ENCODE measurements at regions not wholly inside any gene's neighbourhood (a gene's known extent, or its start where the extent isn't known, plus 50 kb on each side); places are given as distances from the start of the nearest gene placed in this dataset.
"Not testable (repeated sequence)": the region's sequence is repeated elsewhere in the genome, so short reads cannot be mapped to it uniquely, and the experiment has no call there.

DNA sequence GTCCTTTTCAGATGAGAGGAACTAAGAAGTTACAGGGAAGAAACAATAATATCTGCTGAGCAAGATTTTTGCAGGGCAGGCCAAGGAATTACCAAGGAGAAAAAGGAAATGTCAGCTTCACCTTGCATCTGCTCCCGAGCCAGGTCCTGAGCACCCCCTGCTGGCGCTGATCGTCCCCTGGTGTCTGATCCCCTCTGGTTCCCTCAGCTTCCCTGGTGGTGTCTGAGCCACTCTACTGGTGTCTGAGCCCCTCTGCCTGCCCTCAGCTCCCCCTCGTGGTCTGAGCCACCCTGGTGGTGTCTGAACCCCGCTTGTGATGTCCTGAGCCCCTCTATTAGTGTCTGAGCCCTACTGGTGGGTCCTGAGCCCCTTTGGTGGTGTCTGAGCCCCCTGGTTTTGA, 485.7 kb downstream of the GOLGA6L6 start:
- not testable (repeated sequence) for DNase-seq

DNA sequence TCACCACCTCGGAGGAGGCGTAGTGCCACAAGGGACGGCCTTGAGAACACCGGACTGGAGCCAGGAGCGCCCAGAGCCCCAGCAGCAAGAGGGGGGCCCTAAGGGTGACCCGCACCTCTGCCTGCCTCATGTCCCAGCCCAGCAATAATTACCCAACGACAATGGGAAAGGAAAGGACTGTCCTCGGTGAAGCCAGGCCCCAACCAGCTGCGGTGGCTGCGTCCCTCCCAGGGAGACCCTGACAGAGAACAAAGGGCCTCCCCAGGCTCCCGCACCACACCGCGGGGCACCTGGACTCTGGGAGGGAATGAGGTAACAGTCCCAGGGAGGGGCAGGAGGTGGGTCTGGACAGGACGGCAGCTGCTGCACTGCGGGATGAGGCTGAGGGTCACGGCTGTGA, 493.4 kb downstream of the GOLGA6L6 start:
- not testable (repeated sequence) for DNase-seq

DNA sequence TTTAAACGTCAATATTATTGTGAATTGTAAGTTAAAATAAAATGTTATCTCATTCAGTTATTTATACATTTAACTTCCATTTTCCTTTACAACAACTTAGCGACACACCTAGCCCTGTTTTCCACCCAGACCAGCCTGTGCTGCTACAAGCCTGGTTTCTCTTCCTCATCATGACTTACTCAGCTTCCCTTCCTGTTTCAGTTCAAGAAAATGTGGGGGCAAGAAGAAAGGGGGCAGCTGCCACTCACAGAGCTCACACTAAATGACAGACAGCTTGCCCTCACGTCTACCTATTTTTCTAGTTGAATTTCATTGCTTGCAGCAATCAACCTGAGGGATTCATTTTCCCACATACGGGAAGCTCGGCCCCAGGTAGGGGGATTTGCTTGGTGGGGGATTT, 496.4 kb downstream of the GOLGA6L6 start:
- not testable (repeated sequence) for DNase-seq

DNA sequence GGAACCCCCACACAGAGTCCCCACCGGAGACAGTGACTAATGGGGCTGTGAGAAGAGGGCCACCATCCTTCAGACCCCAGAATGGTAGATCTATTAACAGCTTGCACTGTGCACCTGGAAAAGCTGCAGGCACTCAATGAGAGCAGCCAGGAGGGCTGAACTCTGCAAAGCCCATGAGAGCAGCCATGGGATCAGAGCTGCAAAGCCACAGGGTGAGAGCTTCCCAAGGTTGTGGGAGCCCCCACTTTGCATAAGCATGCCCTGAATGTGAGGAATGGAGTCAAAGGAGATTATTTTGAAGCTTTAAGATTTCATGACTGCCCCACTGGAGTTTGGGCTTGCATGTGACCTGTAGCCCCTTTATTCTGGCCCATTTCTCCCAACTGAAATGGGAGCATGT, 500.9 kb downstream of the GOLGA6L6 start:
- not testable (repeated sequence) for DNase-seq

DNA sequence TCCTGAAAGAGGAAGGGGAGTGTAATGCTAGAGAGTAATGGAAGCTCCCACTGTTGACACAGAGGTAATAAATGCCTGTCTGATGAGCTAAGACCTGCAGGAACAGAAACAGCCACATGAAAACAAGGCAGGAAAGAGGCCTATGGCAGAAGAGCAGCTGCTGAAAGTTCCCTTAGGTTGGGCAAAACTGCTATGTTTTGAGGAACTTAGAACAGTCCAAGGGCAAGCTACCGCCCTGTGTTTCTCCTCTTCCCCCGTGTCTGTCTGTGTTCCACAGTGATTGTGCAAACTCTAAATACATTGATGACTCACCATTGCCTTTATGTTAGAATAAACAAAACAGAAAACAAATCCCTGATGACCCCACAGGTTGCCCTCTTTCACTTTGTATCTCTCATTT, 516.6 kb downstream of the GOLGA6L6 start:
- not testable (repeated sequence) for DNase-seq

DNA sequence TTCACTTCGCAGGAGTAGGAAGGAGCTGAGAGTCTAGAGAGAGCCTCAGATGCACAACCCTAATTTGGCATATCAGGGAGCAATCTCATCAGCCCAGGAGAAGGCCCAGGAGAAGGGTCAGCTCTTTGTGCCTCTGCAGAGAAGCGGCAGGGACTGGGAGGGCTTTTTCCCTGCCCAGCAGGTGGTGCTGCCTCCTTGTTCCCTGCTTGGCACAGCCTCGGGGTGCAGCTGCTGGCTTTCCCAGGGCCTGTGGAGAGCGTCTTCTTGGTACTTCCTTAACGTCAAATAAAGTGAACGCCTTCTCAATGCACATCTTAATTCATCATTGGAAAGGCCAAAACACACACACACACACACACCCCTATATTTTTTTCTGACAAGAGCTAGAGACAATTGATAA, 519.3 kb downstream of the GOLGA6L6 start:
- DNase-seq = not testable (repeated sequence)

DNA sequence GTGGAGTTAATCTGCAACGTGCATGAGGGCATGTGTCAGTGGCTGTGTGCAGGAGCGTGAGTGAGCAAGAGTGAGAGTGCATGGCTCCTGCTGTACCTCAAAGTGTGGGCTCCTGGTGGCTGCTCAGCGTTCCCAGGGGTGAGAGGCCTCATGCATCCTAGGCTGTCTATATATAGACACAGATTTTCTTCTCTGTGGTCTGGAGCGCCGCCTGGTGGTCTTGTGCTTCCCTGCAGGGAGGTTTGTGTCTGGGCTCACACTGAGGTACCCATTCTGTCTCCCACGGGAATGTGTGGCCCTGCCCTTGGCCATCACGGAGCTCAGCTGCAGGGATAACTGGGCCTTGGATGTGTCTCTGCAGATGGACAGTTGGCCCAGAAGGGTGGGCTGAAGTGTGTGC, 520.2 kb downstream of the GOLGA6L6 start:
- DNase-seq = not testable (repeated sequence)

DNA sequence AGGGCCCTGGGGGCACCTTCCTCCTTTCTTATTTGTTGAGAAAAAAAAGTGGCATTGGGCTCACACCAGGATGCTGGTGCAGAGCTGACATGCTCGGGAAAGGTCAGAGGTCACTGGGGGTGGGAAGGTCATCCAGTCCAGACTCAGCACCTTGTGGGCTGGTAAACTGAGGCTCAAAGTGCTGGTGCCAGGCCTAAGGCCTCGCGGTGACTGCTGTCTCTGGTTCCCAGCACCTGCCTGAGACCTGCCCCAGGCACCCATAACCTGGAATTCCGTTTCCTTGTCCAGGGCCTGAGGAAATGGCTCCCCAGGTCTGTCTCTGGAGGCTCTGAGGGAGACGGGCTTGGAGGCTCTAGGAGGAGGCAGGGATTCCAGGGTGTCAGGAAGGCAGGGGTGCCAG, 521.0 kb downstream of the GOLGA6L6 start:
- DNase-seq = not testable (repeated sequence)

DNA sequence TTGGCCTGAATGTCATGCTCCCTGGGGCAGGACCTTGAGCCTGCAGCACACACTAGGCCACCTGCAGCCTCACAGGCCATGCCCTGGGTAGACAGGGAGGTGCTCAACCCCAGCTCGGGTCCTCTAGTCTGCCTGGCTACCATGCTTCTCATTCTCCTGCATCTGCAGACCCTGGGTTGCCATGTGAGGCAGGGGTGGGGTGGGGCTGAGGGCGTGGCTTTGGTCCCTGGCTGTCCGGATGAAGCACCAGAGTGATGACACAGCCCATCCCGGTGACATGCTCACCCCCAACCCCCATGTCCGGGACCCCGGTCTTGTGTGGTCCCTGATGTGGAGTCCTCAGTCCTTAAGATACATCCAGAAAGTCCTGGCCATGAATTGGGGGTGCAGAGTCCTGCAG, 521.8 kb downstream of the GOLGA6L6 start:
- DNase-seq = not testable (repeated sequence)

DNA sequence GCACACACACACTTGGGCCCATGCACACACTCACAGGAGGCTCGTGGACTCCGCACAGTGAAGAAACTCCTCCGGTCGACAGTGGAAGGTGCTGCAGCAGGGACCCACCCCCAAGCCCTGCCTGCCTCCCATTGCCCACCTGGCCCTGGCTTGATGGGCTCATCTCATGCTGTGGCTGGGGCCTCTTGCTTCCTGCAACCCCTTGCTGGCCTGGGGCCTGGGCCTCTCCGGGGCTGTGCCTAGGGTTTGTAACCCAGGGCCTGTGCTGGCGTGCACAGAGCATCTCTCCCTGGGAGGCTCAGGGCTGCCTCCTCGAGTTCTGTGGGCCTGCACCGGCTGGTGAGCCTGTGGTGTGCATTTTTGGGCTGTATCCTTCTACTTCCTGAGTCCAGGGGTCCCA, 524.0 kb downstream of the GOLGA6L6 start:
- not testable (repeated sequence) for DNase-seq

DNA sequence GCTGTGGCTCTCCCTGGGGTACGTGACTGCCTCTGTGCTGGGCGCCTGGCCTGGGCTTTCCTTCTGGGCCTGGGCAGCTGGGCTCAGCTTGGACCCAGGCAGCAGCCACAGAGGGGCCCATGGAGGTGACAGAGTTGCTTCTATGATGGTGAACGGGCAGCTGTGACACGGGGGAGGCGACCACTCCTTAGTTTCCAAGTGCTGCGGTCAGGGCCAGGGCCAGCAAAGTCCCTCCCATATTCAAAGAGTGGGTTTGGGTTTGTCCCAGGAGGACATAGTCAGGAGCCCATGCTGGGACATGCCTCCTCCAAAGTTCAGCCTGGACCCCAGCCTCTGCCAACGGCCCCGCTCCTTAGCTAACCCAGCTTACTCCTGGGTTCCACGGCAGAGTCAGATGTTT, 524.7 kb downstream of the GOLGA6L6 start:
- DNase-seq = not testable (repeated sequence)

DNA sequence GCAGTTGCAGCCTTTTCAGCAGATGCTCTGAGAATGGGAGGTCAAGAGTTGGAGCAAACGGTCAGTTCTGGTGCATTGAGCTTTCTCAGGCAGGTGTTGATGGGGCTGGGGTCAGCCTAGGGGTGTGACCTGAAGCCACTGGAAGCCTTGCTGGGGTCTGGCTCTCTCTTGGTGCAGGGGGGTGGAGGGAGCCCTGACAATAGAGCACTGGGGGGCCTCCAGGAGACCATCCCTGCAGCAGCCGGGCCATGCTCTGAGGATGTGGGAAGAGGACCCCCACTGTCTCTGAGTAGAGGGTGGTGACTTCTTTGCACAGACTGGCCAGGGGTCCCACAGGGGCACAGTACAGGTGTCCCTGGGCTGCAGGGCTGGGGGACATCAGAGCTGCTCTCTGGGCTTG, 528.8 kb downstream of the GOLGA6L6 start:
- DNase-seq = not testable (repeated sequence)

DNA sequence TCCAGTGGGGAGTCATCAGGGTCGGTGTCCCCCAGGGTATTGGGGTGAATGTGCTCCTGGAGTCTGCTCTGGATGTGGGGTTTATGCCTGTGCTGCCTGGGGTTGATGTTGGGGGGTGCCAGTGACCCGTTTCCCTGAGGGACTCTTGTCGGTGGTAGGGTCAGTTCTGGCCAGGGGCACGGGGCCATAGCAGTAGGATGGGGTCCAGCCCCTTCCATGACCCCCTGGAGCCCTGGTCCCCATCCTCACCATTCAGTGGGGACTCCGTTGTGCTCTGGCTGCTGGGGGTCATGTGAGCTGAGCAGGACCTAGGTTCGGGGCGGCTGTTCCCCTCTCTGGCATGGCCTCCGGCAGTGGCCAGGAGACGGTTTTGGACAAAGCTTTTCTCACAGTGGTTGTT, 530.8 kb downstream of the GOLGA6L6 start:
- not testable (repeated sequence) for DNase-seq

DNA sequence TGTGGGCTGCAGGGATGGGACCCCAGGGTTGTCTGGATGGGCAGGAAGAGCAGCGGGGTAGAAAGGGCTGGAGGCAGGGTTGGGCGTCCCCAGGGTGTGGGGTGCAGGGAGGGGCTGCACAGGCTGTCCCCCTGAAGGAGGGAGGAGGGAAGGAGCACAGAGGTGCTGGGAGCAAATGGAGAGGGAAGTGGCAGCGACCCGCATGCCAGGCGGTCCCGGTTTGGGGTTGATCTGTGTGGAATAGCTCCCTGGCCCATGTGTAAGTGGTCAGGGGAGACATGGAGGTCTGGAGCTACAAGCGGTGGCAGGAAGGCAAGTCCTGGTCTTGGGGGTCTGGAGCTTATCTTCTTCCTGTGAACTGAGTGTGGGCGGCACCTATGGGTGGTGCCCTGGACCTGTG, 532.0 kb downstream of the GOLGA6L6 start:
- not testable (repeated sequence) for DNase-seq

DNA sequence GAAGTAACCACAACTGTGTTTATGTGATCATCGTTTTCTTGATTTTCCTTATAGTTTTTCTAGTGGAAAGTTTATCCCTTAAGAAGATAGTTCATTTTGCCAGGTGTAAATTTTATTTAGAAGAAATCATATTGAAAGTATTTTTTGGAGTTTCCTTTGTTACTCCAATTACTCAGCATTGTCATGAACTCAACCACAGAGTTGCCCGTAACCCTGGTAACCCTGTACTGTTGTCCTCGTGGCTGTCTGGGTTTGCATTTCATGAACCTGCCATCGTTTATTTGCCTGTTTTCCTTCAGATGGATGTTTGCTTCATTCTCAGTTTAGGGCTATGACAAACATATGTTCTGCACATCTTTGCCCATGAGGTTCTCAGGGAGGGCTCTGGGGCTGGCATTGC, 534.3 kb downstream of the GOLGA6L6 start:
- not testable (repeated sequence) for DNase-seq

DNA sequence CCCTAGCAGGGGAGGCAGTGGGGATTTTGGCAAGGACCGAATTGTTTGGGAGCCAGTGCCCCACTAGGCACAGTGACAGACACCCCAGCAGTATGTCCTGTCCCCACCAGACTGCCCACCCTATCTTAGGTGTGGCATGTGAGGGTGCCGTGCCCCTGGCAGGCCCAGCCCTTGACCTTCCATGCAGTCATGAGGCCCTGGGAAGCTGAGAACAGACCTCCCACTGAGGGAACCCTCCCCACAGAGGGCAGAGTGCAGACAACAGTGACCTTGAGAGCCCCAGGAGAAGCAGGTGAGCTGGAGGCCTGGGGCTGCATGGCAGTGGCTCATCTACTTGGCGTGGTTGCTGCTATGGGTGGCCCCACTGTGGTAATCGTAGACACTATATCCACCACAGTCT, 538.1 kb downstream of the GOLGA6L6 start:
- DNase-seq = not testable (repeated sequence)

DNA sequence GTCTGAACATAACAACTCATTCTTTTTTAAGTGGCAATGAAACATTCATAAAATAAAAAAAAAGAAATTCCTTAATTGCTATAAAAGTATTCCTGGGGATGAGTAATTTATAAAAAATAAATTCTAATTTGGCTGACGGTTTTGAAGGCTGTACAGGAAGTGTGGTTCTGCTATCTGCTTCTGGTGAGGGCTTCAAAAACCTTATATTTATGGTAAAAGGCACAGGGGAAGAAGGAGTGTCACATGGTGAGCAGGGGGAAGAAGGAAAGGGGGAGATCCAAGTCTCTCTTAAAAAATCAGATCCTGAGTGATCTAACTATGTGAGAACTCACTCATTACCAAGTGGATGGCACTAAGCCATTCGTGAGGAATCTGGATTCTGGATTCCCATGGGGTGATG, 539.0 kb downstream of the GOLGA6L6 start:
- DNase-seq = not testable (repeated sequence)

DNA sequence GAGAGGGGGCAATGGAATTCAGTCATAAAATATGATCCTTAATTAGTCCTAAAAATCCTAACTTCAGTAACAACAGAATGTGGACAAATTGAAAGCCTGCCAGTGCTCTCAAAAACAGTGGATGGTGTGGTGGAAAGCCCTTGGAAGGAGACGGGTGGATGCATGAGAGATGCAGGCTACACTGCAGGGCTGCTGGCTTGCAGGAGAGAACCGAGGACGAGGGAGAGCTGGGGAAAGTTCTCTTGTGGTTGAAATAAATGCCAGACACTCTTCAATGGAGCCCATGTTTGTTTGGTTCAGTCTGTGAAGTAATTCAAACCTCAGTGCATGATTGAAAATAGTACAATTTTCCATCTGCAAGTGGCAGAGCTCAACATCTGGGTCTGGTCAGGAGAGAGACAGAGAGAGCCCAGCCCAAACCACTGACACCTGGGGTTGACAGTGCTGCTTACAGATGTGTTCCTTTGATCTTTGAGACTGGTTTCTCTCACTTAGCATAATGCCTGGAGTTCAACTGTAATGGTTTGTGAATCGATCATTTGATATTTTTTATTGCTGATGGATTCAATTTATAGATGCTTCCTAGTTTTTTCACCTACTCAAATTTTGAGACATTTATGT, 544.9 kb downstream of the GOLGA6L6 start:
- not testable (repeated sequence) for DNase-seq

DNA sequence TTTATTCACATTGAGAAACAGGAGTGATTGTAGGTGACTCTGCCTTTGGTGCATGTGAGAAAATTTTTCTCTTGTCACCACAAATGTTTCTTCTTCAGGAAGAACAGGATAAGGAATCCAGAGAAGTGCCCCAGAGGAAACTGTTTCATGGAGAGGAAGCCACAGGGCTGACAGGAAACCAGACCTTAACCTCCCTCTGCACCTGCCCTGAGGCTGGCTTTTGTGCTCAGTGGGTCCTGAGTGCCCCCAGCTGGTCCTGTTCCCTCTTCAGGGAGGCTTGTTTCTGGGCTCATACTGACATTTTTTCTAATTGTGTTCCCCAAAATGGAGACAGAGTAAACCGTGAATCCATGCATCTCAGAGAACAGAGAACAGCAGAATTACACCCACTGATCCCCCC, 546.3 kb downstream of the GOLGA6L6 start:
- not testable (repeated sequence) for DNase-seq

DNA sequence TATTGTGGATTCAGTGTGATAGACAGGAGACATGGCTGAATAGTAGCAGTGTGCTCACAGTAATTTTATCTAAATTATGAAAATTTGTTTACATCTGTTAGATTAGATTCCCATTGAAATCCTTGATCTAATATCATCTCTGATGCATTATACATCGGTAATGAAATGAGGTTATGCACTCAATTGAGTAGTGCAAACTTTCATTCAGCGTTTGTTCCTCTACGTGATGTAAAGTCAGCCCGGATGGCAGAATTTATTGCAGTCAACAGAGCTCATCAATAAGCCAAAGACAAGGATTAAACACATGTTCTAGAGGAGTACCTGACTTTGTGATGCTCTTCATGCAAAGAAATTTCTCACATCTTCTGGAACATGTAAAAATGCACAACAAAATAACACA, 549.2 kb downstream of the GOLGA6L6 start:
- DNase-seq = no peak

DNA sequence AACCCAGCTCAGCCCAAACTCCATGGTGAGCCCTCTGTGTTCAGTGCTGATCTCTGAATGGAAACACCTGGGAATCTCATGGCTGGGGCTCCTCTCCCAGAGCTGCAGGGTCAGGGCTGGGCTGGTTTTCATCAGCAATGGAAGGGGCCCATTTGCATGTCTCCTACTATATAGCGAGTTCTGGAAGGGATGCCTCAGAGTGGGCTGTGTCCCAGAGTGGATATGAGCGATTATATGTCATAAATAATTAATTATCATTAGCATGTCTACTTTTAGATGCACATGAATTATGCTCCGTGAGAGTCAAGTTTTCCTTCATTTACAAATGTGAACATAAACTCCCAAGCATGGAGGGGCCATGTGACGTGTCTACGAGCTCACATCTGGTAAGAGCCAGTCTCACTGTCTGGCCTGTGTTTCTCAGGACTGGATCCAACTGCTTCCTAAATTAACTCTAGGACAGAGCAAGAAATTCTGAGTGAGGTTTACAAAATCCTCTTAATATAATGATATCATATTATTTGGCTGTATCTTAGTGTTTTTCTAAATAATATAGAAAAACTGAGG, 553.4 kb downstream of the GOLGA6L6 start:
- no peak for DNase-seq

DNA sequence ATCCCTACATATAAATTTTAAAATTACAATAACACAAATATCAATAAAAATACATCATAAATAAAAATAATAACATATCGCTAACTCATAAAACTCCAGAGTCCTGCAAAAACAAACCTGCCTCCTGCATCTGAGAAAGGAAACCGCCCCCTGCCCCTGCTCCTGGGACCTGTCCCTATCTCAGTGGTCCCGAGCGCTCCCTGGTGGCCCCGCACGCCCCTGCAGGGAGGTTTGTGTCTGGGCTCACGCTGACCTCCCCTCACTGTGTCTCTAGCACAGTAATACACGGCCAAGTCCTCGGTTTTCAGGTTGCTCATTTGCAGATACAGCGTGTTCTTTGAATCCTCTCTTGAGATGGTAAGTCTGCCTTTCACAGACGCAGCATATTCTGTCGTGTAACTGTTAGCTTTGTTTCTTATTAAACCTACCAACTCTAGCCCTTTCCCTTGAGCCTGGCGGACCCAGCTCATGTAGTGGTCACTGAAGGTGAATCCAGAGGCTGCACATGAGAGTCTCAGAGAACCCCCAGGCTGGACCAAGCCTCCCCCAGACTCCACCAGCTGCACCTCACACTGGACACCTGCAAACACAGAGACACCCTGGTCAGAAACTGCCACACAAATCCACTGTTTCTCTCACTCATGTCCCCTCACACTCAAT, 554.1 kb downstream of the GOLGA6L6 start:
- DNase-seq = no peak

DNA sequence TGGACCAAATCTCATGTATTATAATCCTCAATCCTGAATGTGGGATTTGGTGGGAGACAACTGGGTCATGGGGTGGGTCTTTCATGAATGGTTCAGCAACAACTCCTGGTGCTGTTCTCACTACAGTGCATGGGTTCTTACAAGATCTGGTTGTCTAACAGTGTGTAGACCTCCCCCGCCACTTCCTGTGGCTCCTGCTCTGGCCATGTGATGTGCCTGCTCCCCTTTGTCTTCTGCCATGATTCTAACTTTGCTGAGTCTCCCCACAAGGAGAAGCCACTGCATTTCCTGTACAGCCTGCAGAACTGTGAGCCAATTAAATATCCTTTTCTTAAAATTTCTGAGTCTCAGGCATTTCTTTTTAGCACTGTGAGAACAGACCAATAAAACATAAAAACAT, 557.5 kb downstream of the GOLGA6L6 start:
- no peak for DNase-seq

DNA sequence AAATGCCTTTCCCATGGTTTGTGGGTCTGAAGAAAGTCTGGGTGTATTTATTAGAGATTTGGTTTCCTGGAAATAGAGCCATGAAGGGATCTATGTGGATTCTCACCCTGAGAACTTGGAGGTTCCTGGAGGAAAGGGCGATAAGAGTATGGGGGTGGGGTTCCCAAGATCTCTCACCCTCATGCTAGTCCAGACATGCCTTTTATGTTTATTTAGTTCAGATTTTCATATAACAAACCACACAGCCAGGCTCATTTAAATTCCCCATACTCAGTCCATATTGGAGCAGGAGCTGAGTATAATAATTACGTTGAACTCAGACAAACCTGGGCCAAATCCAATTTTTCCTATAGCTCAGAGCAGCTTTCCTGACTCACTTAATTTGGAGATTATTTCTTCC, 566.6 kb downstream of the GOLGA6L6 start:
- no peak for DNase-seq

Measured in CD4-positive, alpha-beta T cell treated with Interleukin-12 subunit alpha and Interleukin-12 subunit beta, for 1 hour (primary cell).